ENCODE measurements at regions not wholly inside any gene's neighbourhood (a gene's known extent, or its start where the extent isn't known, plus 50 kb on each side); places are given as distances from the start of the nearest gene placed in this dataset.

DNA sequence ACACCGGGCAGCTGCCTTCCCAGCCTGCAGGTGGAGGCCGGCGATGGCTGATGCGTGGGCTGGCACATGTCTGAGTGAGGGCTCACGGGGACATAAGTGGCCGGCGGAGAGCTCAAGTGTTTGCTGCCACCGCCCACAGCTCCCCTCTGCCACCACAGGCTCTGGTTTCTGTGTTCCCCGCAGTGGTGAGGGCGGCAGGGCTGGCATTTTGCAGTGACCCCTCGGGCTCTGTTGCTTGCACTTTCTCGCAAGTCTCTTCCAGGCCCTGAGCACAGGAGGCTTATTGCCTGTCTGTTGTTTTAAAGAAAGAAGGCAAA is 271.0 kb upstream of the RTL1 start:
- intact Hi-C loops (cut with DNase I): no loop called here
- no peak overlapping the region for H3K4me3 ChIP-seq
- 75% methylated on average over 12 of the region's 12 CpGs for WGBS
- DNase-seq (ENCODE audit: low spot score): no peak
- no peaks in the 10 kb centered on the region for H3K9me3 ChIP-seq
- no peaks in the 10 kb centered on the region for H3K27me3 ChIP-seq (replicated peaks; ENCODE audit: insufficient read depth)
- H3K27ac ChIP-seq: no peak overlapping the region
- no peaks in the 10 kb centered on the region for H3K36me3 ChIP-seq
- TF ChIP-seq POLR2AphosphoS5 (IDR thresholded peaks at IDR 0.05): no peak
- TF ChIP-seq, protein P1, sequence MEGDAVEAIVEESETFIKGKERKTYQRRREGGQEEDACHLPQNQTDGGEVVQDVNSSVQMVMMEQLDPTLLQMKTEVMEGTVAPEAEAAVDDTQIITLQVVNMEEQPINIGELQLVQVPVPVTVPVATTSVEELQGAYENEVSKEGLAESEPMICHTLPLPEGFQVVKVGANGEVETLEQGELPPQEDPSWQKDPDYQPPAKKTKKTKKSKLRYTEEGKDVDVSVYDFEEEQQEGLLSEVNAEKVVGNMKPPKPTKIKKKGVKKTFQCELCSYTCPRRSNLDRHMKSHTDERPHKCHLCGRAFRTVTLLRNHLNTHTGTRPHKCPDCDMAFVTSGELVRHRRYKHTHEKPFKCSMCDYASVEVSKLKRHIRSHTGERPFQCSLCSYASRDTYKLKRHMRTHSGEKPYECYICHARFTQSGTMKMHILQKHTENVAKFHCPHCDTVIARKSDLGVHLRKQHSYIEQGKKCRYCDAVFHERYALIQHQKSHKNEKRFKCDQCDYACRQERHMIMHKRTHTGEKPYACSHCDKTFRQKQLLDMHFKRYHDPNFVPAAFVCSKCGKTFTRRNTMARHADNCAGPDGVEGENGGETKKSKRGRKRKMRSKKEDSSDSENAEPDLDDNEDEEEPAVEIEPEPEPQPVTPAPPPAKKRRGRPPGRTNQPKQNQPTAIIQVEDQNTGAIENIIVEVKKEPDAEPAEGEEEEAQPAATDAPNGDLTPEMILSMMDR (IDR thresholded peaks at IDR 0.05): no peak
- TF ChIP-seq POLR2A (IDR thresholded peaks at IDR 0.05): no peak
- no peaks in the 10 kb centered on the region for H3K4me1 ChIP-seq (replicated peaks)

DNA sequence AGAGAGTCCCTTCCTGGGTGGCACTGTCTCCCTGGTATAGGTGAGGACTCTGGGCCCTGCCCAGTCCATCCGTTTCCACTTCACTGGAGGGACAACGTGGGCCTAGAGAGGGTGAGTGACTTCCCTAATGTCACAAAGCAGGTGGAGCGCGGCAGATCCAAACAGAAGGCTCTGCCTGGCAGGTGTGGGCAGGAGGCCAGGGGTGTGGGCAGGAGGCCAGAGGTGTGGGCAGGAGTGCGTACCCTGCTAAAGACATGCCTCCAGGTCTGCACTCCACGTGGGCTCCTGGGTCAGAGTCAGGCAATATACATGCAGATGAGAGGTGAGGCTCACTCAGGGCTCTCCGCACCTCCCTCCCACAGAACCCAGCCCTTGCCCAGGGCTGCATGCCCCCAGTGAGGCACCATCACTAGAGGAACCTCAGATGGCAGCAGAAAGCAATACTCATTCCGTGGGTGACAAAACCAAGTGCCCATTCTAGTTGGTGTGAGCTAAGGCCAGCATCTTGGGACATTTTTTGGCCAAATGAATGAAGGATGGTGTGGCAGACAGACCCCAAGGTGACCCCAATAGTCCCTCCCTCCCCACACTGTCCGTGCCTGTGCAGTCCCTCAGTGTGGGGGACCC is 271.6 kb upstream of the RTL1 start:
- TF ChIP-seq POLR2AphosphoS5 (IDR thresholded peaks at IDR 0.05) (no peak), POLR2A (IDR thresholded peaks at IDR 0.05) (no peak)
- TF ChIP-seq, protein P1 (IDR thresholded peaks at IDR 0.05): no peak
- H3K4me3 ChIP-seq: no peak overlapping the region
- no peak overlapping the region for H3K27ac ChIP-seq
- no peaks in the 10 kb centered on the region for H3K4me1 ChIP-seq (replicated peaks)
- no peaks in the 10 kb centered on the region for H3K36me3 ChIP-seq
- no peaks in the 10 kb centered on the region for H3K27me3 ChIP-seq (replicated peaks; ENCODE audit: insufficient read depth)
- intact Hi-C loops (cut with DNase I): no loop called here
- no peak for DNase-seq (ENCODE audit: low spot score)
- 56% methylated on average over 9 of the region's 9 CpGs for WGBS
- no peaks in the 10 kb centered on the region for H3K9me3 ChIP-seq

DNA sequence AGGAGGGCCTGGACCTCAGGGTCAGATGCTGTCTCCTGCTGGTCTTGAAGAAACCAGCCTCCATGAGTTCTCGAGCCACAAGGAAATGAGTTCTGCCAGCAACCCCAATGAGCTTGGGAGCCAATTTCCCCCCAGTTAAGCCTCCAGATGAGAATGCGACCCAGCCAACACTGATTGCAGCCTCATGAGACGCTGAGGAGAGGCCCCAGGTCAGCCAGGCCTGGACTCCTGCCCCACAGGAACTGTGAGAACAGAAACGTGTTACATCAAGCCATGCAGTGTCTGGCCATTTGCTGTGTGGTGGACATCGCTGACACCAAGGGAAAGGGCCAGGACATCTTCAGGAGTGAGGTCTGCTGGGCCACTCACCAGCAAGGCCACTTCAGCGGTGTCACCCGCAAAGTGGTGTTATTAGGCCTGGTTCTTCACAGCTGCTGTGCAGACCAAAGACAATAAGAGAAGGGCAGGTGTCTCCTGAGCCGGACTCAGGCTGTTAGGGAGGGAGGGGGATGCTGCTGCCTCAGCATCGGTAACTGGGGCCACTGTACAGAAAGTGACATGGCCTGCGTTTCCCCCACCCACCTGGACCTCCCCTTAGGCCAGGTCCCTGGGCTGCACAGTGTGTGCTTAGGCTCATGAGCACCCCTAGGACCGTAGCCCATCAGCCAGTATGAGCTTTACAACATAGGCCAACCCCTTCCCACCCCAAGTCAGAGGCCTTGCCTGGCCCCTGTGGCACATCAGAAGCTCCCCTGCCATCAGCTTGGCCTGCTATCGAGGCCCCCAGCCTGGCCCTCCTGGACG is 272.4 kb upstream of the RTL1 start:
- TF ChIP-seq POLR2A (IDR thresholded peaks at IDR 0.05): no peak
- no peak overlapping the region for H3K27ac ChIP-seq
- H3K4me1 ChIP-seq (replicated peaks): no peaks in the 10 kb centered on the region
- no peak for DNase-seq (ENCODE audit: low spot score)
- H3K27me3 ChIP-seq (replicated peaks; ENCODE audit: insufficient read depth): no peaks in the 10 kb centered on the region
- H3K4me3 ChIP-seq: no peak overlapping the region
- intact Hi-C loops (cut with DNase I): no loop called here
- WGBS: 92% methylated on average over 13 of the region's 13 CpGs
- H3K9me3 ChIP-seq: no peaks in the 10 kb centered on the region
- no peaks in the 10 kb centered on the region for H3K36me3 ChIP-seq

DNA sequence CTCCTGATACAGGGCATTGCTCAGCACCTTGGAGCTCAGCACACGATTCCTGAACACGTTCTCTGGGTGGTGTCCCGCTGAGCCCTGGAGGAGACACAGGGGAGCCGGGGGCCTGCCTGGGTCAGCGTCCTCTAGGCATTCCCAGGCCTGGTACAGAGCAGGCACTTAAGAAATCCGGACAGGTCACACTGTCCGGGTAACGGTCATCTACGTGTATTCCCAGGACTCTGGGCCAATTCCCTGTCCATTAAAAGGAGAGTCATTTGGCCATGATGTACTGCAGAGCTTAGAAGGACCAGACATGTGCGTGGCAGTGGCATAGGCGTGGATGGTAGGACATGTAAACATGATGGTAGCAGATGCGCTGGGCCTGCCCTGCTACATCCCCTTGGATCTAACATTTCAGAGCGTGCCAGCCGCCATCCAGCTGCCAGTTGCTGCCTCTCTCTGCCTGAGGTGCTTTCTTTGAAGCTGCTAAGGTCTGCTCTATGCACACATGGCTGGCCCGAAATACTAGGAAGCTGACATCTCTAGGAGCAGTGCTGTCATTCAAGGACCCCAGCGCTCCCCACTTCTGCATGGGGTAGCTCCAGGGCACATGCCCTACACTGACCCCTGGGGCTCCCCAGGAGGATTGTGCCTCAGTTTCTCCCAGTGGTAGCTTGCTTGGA is 273.1 kb upstream of the RTL1 start:
- Histone ChIP-seq H3K4me1 (replicated peaks) (no peaks in the 10 kb centered on the region), H3K27ac (no peak overlapping the region), H3K9me3 (no peaks in the 10 kb centered on the region), H3K36me3 (no peaks in the 10 kb centered on the region), H3K27me3 (replicated peaks; ENCODE audit: insufficient read depth) (no peaks in the 10 kb centered on the region), H3K4me3 (no peak overlapping the region)
- DNase-seq (ENCODE audit: low spot score): no peak
- 93% methylated on average over 16 of the region's 16 CpGs for WGBS
- TF ChIP-seq, protein P1 (IDR thresholded peaks at IDR 0.05): no peak
- TF ChIP-seq POLR2AphosphoS5 (IDR thresholded peaks at IDR 0.05) (no peak), POLR2A (IDR thresholded peaks at IDR 0.05) (no peak)
- intact Hi-C loops (cut with DNase I): no loop called here

DNA sequence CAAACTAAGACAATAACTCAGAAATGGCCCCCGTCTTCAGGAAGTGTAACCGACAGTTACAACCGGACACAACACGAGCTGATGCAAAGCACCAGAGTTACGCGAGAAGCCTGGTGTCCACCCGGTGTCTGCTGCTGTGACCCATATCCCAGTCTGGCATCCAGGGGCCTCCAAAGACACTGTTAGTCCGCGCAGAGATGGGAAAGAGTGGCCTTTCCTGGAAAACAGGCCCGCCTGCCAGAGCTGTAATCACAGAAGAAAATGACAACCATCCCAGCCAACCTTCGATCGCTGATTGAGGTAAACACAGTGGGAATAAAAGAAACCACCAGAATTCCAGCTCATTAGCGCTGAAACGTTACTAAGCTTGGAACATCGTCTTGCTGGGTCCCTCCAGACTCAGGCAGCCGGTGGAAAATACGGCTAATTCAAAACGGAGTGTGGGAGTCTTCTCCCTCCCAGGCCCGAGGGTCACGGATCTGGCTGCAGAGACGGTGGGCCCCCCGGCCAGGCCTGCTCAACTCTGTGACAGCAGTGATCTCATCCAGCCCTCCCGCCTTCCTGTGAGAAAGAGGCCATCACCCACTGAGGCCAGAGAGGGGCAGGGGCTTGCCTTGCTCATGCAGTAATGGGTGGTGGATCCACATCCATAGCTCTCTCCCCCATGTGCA is 273.9 kb upstream of the RTL1 start:
- Histone ChIP-seq H3K4me3 (no peak overlapping the region), H3K9me3 (no peaks in the 10 kb centered on the region), H3K36me3 (no peaks in the 10 kb centered on the region), H3K27me3 (replicated peaks; ENCODE audit: insufficient read depth) (no peaks in the 10 kb centered on the region), H3K27ac (no peak overlapping the region), H3K4me1 (replicated peaks) (no peaks in the 10 kb centered on the region)
- WGBS: 81% methylated on average over 23 of the region's 23 CpGs
- intact Hi-C loops (cut with DNase I): no loop called here
- TF ChIP-seq, protein P1 (IDR thresholded peaks at IDR 0.05): no peak
- no peak for DNase-seq (ENCODE audit: low spot score)

Measured in prostate gland (tissue), 2 donors.